Heart right ventricle (tissue), 16 donors: ENCODE measurements at regions not wholly inside any gene's neighbourhood (a gene's known extent, or its start where the extent isn't known, plus 50 kb on each side); places are given as distances from the start of the nearest gene placed in this dataset.

ENCODE experiments used
- ATAC-seq, 8 donors: fragments of 200-7000 bp; cut with Tn5 transposase; one replicate each; pipeline ENCODE4 v1.9.1; 2020; ENCODE audit warnings: mild to moderate bottlenecking in 8 of 8, moderate library complexity in 8 of 8, moderate number of reproducible peaks in 1 of 8
- DNase-seq, 2 donors: peaks; one replicate each; pipeline ENCODE4 v3.0.0-alpha.2; 2020
- H3K27ac ChIP-seq, 10 donors: fragments of 200-600 bp; sonication (generic) in 2 of 10; one replicate each; pipeline versions ENCODE4 v1.5.0 to v1.8.0; 2020 to 2022; ENCODE audit warnings: mild to moderate bottlenecking in 3 of 10
- H3K27me3 ChIP-seq, 7 donors: fragments of 200-600 bp; one replicate each; pipeline ENCODE4 v1.8.0; 2021 to 2022; ENCODE audit warnings: mild to moderate bottlenecking in 2 of 7
- H3K36me3 ChIP-seq, 9 donors: fragments of 200-600 bp; sonication (generic) in 1 of 9; one replicate each; pipeline versions ENCODE4 v1.5.0 to v1.8.0; 2020 to 2022; ENCODE audit warnings: mild to moderate bottlenecking in 2 of 9
- H3K4me1 ChIP-seq, 9 donors: fragments of 200-600 bp; sonication (generic) in 1 of 9; one replicate each; pipeline versions ENCODE4 v1.5.0 to v1.8.0; 2020 to 2022; ENCODE audit warnings: mild to moderate bottlenecking in 4 of 9
- H3K4me3 ChIP-seq, 10 donors: fragments of 200-600 bp; sonication (generic) in 2 of 10; one replicate each; pipeline versions ENCODE4 v1.5.0 to v1.8.0; 2020 to 2022; ENCODE audit warnings: mild to moderate bottlenecking in 7 of 10, moderate library complexity in 2 of 10
- H3K9me3 ChIP-seq, 11 donors: fragments of 200-600 bp in 10 of 11; sonication (generic) in 2 of 11; one replicate each; pipeline versions ENCODE4 v1.5.0 to v1.8.0; 2013 to 2022; ENCODE audit warnings: mild to moderate bottlenecking in 2 of 11, control low read depth in 1 of 11, moderate library complexity in 1 of 11
- WGBS, 2 donors: extraction: QIAGEN DNeasy Blood & Tissue Kit; methylation state at CpG; one replicate each; pipeline ENCODE4 v1.1.7; 2013; ENCODE audit warnings: inconsistent platforms in 1 of 2; 5-methylcytosine and 5-hydroxymethylcytosine counted together
- intact Hi-C, 10 donors: fragments of 100-400 bp; cut with DNase I; formaldehyde crosslinking; loops; one replicate each; pipeline versions ENCODE4 v1.11.1 to v1.14.2; 2022
- TF ChIP-seq, protein P1 (sequence below), 9 donors: fragments of 200-600 bp; sonication (generic) in 2 of 9; IDR thresholded peaks; one replicate each; pipeline versions ENCODE4 v1.5.0 to v1.8.0; 2021 to 2022; ENCODE audit warnings: antibody characterized with exemption in 9 of 9, mild to moderate bottlenecking in 5 of 9, moderate library complexity in 1 of 9
- donor health status: Arrhythmogenic right ventricular cardiomyopathy.
- donor health status: ischemic (EF 13 %, LVEDD 7.1; RV severe dilation, severe dysfunction).
- donor health status: healthy with polysubstance abuse.
- donor health status: DM: no; HTN: yes; CAD: no.
- donor health status: DM: no; HTN: no; CAD: no.
- donor health status: ischemic (EF 25% LVEDD 6.9; RV normal size, moderate dysfunction).
- donor health status: ischemic (EF 25% LVEDD 5.7; RV mildly dilated, moderate dysfunction).
- donor health status: healthy.
- donor health status: DM: yes; HTN: yes; CAD: no.
- donor health status: Ischemic cardiomyopathy.
- donor health status: ischemic (EF 35%, LVEDD 5.7; RV mildly dilated, moderate dysfunction).
- donor health status: nonischemic (EF 11% LVEDD 7.7; RV severe dilation, severe dysfunction).
- donor health status: DM: yes; HTN: yes; CAD: no.
- donor health status: PGD.
- donor health status: ischemic (EF 29% LVEDD 5.4; RV normal size, mild dysfunction).
- donor health status: nonischemic (EF 23%, LVEDD 6.1; RV moderate dilation, normal function).

DNA sequence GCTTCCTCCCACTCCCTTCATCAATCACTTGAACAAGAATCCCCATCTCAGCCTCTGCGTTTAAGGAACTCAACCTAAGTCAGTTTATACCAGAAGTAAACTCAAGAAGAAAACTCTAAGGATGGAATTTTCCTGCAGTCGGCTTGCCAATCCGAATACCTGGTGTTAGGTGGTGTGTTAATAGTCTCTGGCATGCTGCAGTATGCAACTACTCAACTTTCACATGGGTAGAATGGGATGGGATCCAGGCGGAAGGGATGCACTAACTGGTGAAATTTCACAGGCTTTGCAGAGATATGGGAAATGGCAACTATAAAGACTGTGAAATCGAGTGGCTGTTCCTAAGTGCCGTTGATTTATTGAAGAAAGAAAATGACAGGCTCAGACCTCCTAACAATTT lies 560.6 kb downstream of the TLE1 start:
- Histone ChIP-seq H3K4me3 (no peak overlapping the region), H3K4me1 (no peaks in the 10 kb centered on the region), H3K36me3 (no peaks in the 10 kb centered on the region), H3K27me3 (no peaks in the 10 kb centered on the region), H3K9me3 (no peaks in the 10 kb centered on the region), H3K27ac (no peak overlapping the region)
- TF ChIP-seq, protein P1, sequence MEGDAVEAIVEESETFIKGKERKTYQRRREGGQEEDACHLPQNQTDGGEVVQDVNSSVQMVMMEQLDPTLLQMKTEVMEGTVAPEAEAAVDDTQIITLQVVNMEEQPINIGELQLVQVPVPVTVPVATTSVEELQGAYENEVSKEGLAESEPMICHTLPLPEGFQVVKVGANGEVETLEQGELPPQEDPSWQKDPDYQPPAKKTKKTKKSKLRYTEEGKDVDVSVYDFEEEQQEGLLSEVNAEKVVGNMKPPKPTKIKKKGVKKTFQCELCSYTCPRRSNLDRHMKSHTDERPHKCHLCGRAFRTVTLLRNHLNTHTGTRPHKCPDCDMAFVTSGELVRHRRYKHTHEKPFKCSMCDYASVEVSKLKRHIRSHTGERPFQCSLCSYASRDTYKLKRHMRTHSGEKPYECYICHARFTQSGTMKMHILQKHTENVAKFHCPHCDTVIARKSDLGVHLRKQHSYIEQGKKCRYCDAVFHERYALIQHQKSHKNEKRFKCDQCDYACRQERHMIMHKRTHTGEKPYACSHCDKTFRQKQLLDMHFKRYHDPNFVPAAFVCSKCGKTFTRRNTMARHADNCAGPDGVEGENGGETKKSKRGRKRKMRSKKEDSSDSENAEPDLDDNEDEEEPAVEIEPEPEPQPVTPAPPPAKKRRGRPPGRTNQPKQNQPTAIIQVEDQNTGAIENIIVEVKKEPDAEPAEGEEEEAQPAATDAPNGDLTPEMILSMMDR (IDR thresholded peaks at IDR 0.05): no peak
- DNase-seq (no peak), ATAC-seq (no peak)
- WGBS, 2 donors: 84 to 88% methylated on average over 6 of the region's 6 CpGs
- intact Hi-C loops: loop anchor here in 1 of 10 donors (10.0 kb wide), 1 partner anchor 56 kb away; no protein-coding TSS in a partner anchor

DNA sequence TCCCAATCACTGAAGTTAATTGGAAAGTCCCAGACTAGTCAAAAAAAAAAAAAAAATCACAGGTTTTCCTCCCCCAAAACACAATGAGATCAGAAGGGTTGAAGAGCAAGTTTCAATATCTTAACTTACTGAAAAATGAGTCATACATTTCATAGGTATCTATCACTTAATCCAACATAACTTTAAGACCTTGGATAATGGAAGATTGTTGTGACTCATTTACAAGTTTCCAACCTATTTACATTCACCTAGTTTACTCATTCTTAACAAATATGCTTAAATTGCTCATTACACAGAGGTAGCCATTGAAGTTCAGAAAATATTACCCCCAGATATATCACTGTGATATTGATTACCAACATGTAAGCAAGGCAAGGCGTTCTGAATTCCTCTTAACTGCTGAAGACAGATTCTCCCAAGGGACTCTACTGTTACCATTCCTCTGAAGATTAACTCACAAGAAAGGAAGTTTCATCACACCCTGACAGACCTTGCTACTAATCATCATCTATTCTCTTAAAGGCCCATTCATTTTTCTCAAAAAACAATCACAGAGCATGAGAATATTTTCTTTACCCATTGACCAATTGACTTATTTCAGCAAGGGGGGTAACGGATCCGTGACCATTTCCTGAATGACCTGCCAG lies 563.8 kb downstream of the TLE1 start:
- 42 to 62% methylated on average over 3 of the region's 3 CpGs for WGBS, 2 donors
- Histone ChIP-seq H3K9me3 (no peaks in the 10 kb centered on the region), H3K4me1 (no peaks in the 10 kb centered on the region), H3K27ac (no peak overlapping the region), H3K36me3 (no peaks in the 10 kb centered on the region), H3K4me3 (no peak overlapping the region), H3K27me3 (peaks cover 0 to 7% (median 0%) of the 10 kb centered on the region in 7 donors)
- ATAC-seq (no peak), DNase-seq (no peak)
- TF ChIP-seq, protein P1 (IDR thresholded peaks at IDR 0.05): no peak
- intact Hi-C loops: loop anchor here in 1 of 10 donors (10.0 kb wide), 1 partner anchor 59 kb away; no protein-coding TSS in a partner anchor

DNA sequence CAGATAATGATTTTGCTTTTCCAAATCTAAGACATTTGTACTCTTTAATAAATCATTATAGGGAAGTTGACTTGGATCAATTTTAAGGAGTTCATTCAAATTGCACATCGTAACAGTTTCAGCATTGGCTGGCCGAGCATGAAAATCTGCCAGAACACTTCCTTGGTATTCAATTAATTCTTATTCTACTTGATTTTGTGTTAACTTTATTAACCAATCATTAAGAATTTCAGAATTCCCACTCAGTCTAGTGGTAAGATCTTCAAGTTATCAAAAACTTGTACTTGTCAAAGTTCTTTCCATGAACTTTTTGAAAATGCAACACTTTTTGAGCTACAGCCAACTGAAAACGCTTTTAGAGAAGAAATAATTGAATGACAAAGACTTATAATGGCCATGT lies 565.8 kb downstream of the TLE1 start:
- ATAC-seq (no peak), DNase-seq (no peak)
- H3K27ac ChIP-seq: no peak overlapping the region
- TF ChIP-seq, protein P1 (IDR thresholded peaks at IDR 0.05): no peak
- no peak overlapping the region for H3K4me3 ChIP-seq
- WGBS, 2 donors: 78 to 84% methylated on average over 3 of the region's 3 CpGs
- H3K36me3 ChIP-seq: no peaks in the 10 kb centered on the region
- H3K9me3 ChIP-seq: no peaks in the 10 kb centered on the region
- peaks cover 0 to 7% (median 0%) of the 10 kb centered on the region in 7 donors for H3K27me3 ChIP-seq
- intact Hi-C loops: loop anchor here in 1 of 10 donors (10.0 kb wide), 1 partner anchor 61 kb away; no protein-coding TSS in a partner anchor
- peaks cover 0 to 2% (median 0%) of the 10 kb centered on the region in 9 donors for H3K4me1 ChIP-seq

DNA sequence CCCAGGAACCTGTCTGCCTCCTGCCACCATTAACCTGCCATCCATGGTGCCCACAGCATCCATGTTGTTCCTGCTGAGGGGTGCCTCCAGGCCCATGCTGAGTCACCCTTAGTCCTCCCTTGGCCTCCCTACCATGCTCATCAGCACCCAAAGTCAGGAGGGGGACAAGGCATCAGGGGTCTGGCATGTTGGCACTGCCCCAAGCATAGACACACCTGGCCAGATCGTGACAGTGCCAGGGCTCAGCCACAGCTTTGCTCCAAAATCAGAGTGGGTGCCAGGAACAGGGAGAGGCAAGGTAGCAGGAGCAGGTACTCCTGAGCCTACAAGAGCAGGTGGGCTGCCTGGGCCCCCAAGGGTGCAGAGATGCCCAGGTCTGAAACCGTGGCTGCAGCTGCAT lies 566.6 kb downstream of the TLE1 start:
- ATAC-seq (no peak), DNase-seq (no peak)
- H3K27ac ChIP-seq: no peak overlapping the region
- WGBS, 2 donors: 86 to 90% methylated on average over 2 of the region's 2 CpGs
- H3K4me3 ChIP-seq: no peak overlapping the region
- no peaks in the 10 kb centered on the region for H3K9me3 ChIP-seq
- peaks cover 0 to 7% (median 0%) of the 10 kb centered on the region in 7 donors for H3K27me3 ChIP-seq
- intact Hi-C loops: loop anchor here in 1 of 10 donors (10.0 kb wide), 1 partner anchor 62 kb away; no protein-coding TSS in a partner anchor
- peaks cover 0 to 4% (median 0%) of the 10 kb centered on the region in 9 donors for H3K4me1 ChIP-seq
- TF ChIP-seq, protein P1 (IDR thresholded peaks at IDR 0.05): no peak
- H3K36me3 ChIP-seq: no peaks in the 10 kb centered on the region
